HEK293 (cell line): ENCODE measurements at regions not wholly inside any gene's neighbourhood (a gene's known extent, or its start where the extent isn't known, plus 50 kb on each side); places are given as distances from the start of the nearest gene placed in this dataset.

Experiments
- CTCF ChIA-PET: fragments of 350-600 bp; formaldehyde crosslinking; extraction: SDS; loops from one replicate; lab custom pipeline; 2021; ENCODE audit warnings: antibody characterized with exemption; lab: Yijun Ruan, JAX
- POLR2A ChIA-PET: fragments of 300-600 bp; formaldehyde crosslinking; extraction: SDS; loops from one replicate; lab custom pipeline; 2020; ENCODE audit warnings: antibody characterized with exemption, inconsistent platforms; lab: Yijun Ruan, JAX
- H3K27ac ChIP-seq: fragments of 200-500 bp; sonication (Bioruptor generic); 2 replicates; pipeline ENCODE4 v1.5.1; 2014; ENCODE audit warnings: low read depth, low read length, control low read depth, inconsistent platforms; ENCODE audit errors: extremely low read depth
- H3K36me3 ChIP-seq, 2 experiments: fragments of 200-500 bp in 1 of 2; sonication (Bioruptor generic) in 1 of 2; 1 replicate in 1 of 2; 2 replicates in 1 of 2; pipeline ENCODE4 v1.5.1; 2014 to 2017; ENCODE audit warnings: inconsistent platforms in 2 of 2, low read length in 2 of 2; ENCODE audit not compliant: control insufficient read depth in 2 of 2, insufficient read depth in 1 of 2
- H3K4me1 ChIP-seq: fragments of 200-500 bp; sonication (Bioruptor generic); 2 replicates; pipeline ENCODE4 v1.5.1; 2014; ENCODE audit warnings: mild to moderate bottlenecking, low read length, inconsistent platforms; ENCODE audit not compliant: control insufficient read depth, insufficient read depth
- H3K4me3 ChIP-seq: 2 replicates; pipeline ENCODE4 v1.5.1; 2011; ENCODE audit warnings: low read depth, mild to moderate bottlenecking, control low read depth, low read length, moderate library complexity
- H3K9me3 ChIP-seq: fragments of 200-500 bp; sonication (Bioruptor generic); 2 replicates; pipeline ENCODE4 v1.5.1; 2014; ENCODE audit warnings: low read depth, low read length, inconsistent platforms; ENCODE audit not compliant: control insufficient read depth, insufficient read depth
- IKZF3 ChIP-seq: fragments of 450-650 bp; IDR thresholded peaks from 2 replicates; pipeline ENCODE4 v1.5.0; 2018; ENCODE audit warnings: missing biosample characterization, mild to moderate bottlenecking, missing genetic modification characterization, moderate library complexity
- KLF16 ChIP-seq: fragments of 450-650 bp; formaldehyde crosslinking; IDR thresholded peaks from 2 replicates; pipeline ENCODE4 v1.5.1; 2017; ENCODE audit warnings: missing biosample characterization, missing genetic modification characterization
- SCRT2 ChIP-seq: fragments of 450-650 bp; formaldehyde crosslinking; IDR thresholded peaks from 2 replicates; pipeline ENCODE4 v1.5.1; 2016; ENCODE audit warnings: missing biosample characterization, missing genetic modification characterization
- SP3 ChIP-seq: fragments of 450-650 bp; formaldehyde crosslinking; IDR thresholded peaks from 2 replicates; pipeline ENCODE4 v1.5.1; 2016; ENCODE audit warnings: missing biosample characterization, missing genetic modification characterization
- WT1 ChIP-seq: fragments of 450-650 bp; formaldehyde crosslinking; IDR thresholded peaks from 2 replicates; pipeline ENCODE4 v1.5.1; 2016; ENCODE audit warnings: missing biosample characterization, missing genetic modification characterization
- ZBTB1 ChIP-seq: fragments of 450-650 bp; formaldehyde crosslinking; IDR thresholded peaks from 2 replicates; pipeline ENCODE4 v1.5.1; 2016; ENCODE audit warnings: missing biosample characterization, missing genetic modification characterization
- ZNF16 ChIP-seq: fragments of 450-650 bp; formaldehyde crosslinking; IDR thresholded peaks from 2 replicates; pipeline ENCODE4 v1.5.1; 2016; ENCODE audit warnings: low read depth, missing biosample characterization, missing genetic modification characterization
- ZNF2 ChIP-seq: fragments of 450-650 bp; formaldehyde crosslinking; IDR thresholded peaks from 2 replicates; pipeline ENCODE4 v1.5.1; 2016; ENCODE audit warnings: missing biosample characterization, missing genetic modification characterization
- ZNF214 ChIP-seq: fragments of 450-650 bp; formaldehyde crosslinking; IDR thresholded peaks from 2 replicates; pipeline ENCODE4 v1.5.1; 2017; ENCODE audit warnings: missing biosample characterization, mild to moderate bottlenecking, missing genetic modification characterization, borderline replicate concordance
- ZNF248 ChIP-seq: fragments of 450-650 bp; formaldehyde crosslinking; IDR thresholded peaks from 2 replicates; pipeline ENCODE4 v1.5.1; 2017; ENCODE audit warnings: missing biosample characterization, missing genetic modification characterization
- ZNF324 ChIP-seq: fragments of 450-650 bp; formaldehyde crosslinking; IDR thresholded peaks from 2 replicates; pipeline ENCODE4 v1.5.1; 2016; ENCODE audit warnings: missing biosample characterization, missing genetic modification characterization
- ZNF335 ChIP-seq: fragments of 450-650 bp; formaldehyde crosslinking; conservative IDR thresholded peaks from 2 replicates; pipeline ENCODE4 v1.5.1; 2016; ENCODE audit warnings: missing biosample characterization, missing genetic modification characterization
- ZNF37A ChIP-seq: fragments of 450-650 bp; IDR thresholded peaks from 2 replicates; pipeline ENCODE4 v1.5.1; 2018; ENCODE audit warnings: missing biosample characterization, missing genetic modification characterization
- ZNF473 ChIP-seq: fragments of 450-650 bp; formaldehyde crosslinking; IDR thresholded peaks from 2 replicates; pipeline ENCODE4 v1.5.1; 2017; ENCODE audit warnings: missing biosample characterization, missing genetic modification characterization
- ZNF501 ChIP-seq: fragments of 450-650 bp; formaldehyde crosslinking; IDR thresholded peaks from 2 replicates; pipeline ENCODE4 v1.5.1; 2016; ENCODE audit warnings: missing biosample characterization, missing genetic modification characterization
- ZNF596 ChIP-seq: fragments of 450-650 bp; IDR thresholded peaks from 2 replicates; pipeline ENCODE4 v1.5.0; 2018; ENCODE audit warnings: missing biosample characterization, mild to moderate bottlenecking, missing genetic modification characterization, moderate library complexity
- ZNF623 ChIP-seq: fragments of 450-650 bp; formaldehyde crosslinking; IDR thresholded peaks from 2 replicates; pipeline ENCODE4 v1.5.1; 2016; ENCODE audit warnings: missing biosample characterization, missing genetic modification characterization
- ZNF654 ChIP-seq: fragments of 450-650 bp; formaldehyde crosslinking; IDR thresholded peaks from 2 replicates; pipeline ENCODE4 v1.5.1; 2016; ENCODE audit warnings: low read depth, missing biosample characterization, missing genetic modification characterization
- ZNF692 ChIP-seq: fragments of 450-650 bp; formaldehyde crosslinking; IDR thresholded peaks from 2 replicates; pipeline ENCODE4 v1.5.1; 2016; ENCODE audit warnings: missing biosample characterization, missing genetic modification characterization
- ZNF747 ChIP-seq: fragments of 450-650 bp; formaldehyde crosslinking; IDR thresholded peaks from 2 replicates; pipeline ENCODE4 v1.5.1; 2016; ENCODE audit warnings: missing biosample characterization, missing genetic modification characterization
- TF ChIP-seq, protein P1 (sequence below): fragments of 450-650 bp; IDR thresholded peaks from 2 replicates; pipeline ENCODE4 v1.5.1; 2018; ENCODE audit warnings: missing biosample characterization, missing genetic modification characterization
- TF ChIP-seq, protein P2 (sequence below): fragments of 450-650 bp; formaldehyde crosslinking; IDR thresholded peaks from 2 replicates; pipeline ENCODE4 v1.5.1; 2016; ENCODE audit warnings: missing biosample characterization, missing genetic modification characterization
- TF ChIP-seq, protein P3 (sequence below): fragments of 450-650 bp; formaldehyde crosslinking; IDR thresholded peaks from 2 replicates; pipeline ENCODE4 v1.5.0; 2017; ENCODE audit warnings: missing biosample characterization, missing genetic modification characterization, borderline replicate concordance

DNA sequence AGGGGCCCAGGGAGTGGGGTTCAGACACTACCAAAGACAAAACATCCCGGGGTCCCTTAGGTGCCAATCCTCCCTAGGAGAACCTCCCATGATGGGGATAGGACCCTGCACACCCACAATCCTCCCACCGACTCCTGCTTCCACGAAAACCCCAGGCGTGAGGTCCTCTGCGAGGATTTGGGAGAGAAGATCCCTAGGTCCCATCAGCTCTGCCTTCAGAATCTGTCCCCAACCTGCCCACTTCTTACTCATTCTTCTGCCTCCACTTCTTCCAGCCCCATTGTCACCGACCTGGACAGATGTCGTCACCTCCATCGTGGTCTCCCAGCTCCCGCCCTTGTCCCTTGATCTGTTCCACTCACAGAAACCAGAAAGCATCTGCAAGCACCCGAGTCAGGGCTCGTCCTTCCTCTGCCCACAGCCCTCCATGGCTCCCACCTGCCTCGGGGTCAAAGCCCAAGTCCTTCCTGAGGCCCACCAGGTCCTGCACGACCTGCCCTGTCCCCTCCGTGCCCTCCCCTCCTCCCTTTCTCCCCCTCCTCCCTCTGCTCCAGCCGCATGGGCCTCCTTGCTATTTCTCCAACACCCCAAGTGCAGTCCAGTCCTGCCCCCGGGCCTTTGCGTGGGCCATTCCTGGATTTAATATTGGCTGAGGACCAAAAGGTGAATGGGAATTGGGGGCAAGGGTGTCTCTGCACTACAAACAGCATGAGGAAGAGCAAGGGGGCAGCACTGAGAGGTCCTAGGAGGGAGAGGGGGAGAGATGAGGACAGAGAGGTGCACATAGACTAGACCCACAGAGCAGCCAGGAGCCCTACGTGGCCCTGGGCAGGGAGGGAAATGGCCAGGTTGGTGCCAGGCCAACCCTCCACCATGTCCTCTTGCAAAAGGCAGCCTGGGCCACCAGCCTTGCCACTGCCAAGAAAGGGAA lies 51.3 kb downstream of the PTPRS start:
- POLR2A ChIA-PET = no interaction called here
- peak; percentile 66 for TF ChIP-seq ZNF623 (tag by site-specific recombination)
- peak; percentile 82 for TF ChIP-seq ZNF16
- TF ChIP-seq ZNF324 (tag by site-specific recombination) = no peak
- CTCF ChIA-PET = interaction anchor here (0.6 kb wide), 3 partner anchors 67 to 243 kb away, joined by 3 to 5 read pairs (median 3); no protein-coding TSS in a partner anchor

DNA sequence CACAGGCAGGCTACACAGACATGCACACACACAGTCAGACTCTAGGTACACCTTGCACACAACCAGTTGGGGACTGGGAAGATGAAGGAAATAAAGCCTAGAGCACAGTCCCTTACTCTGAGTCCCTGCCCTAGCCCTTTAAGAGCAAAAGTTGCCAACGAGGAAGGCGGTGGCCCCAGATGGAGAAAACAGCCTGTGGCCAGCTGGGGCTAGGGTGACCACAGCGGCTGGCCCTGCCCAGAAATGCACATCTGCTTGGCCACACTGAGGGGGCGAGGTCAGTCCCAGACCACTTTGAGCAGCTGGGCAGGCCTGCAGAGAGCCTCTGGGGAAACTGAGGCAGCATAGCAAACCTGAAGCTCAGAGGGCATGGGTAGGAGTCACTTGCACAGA lies 52.3 kb downstream of the PTPRS start:
- CTCF ChIA-PET = no interaction called here
- H3K4me3 ChIP-seq = no peak overlapping the region
- H3K27ac ChIP-seq = no peak overlapping the region
- H3K36me3 ChIP-seq = peaks cover 4 to 17% of the 10 kb centered on the region in 2 experiments; a peak in 2 of 3 replicates
- no peaks in the 10 kb centered on the region for H3K9me3 ChIP-seq
- TF ChIP-seq, protein P1, sequence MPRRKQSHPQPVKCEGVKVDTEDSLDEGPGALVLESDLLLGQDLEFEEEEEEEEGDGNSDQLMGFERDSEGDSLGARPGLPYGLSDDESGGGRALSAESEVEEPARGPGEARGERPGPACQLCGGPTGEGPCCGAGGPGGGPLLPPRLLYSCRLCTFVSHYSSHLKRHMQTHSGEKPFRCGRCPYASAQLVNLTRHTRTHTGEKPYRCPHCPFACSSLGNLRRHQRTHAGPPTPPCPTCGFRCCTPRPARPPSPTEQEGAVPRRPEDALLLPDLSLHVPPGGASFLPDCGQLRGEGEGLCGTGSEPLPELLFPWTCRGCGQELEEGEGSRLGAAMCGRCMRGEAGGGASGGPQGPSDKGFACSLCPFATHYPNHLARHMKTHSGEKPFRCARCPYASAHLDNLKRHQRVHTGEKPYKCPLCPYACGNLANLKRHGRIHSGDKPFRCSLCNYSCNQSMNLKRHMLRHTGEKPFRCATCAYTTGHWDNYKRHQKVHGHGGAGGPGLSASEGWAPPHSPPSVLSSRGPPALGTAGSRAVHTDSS (tag by site-specific recombination) = no peak
- TF ChIP-seq ZNF2 (tag by site-specific recombination) (no peak), ZNF37A (tag by site-specific recombination) (no peak), SP3 (tag by site-specific recombination) (no peak), ZNF654 (tag by site-specific recombination) (no peak), IKZF3 (tag by site-specific recombination) (no peak), WT1 (tag by site-specific recombination) (no peak), ZBTB1 (tag by site-specific recombination) (no peak), ZNF335 (tag by site-specific recombination) (no peak), ZNF501 (tag by site-specific recombination) (no peak), SCRT2 (tag by site-specific recombination) (no peak), ZNF692 (no peak), KLF16 (no peak), ZNF747 (tag by site-specific recombination) (no peak), ZNF248 (no peak), ZNF214 (tag by site-specific recombination) (no peak), ZNF473 (tag by site-specific recombination) (no peak), ZNF596 (tag by site-specific recombination) (no peak)
- TF ChIP-seq, protein P2, sequence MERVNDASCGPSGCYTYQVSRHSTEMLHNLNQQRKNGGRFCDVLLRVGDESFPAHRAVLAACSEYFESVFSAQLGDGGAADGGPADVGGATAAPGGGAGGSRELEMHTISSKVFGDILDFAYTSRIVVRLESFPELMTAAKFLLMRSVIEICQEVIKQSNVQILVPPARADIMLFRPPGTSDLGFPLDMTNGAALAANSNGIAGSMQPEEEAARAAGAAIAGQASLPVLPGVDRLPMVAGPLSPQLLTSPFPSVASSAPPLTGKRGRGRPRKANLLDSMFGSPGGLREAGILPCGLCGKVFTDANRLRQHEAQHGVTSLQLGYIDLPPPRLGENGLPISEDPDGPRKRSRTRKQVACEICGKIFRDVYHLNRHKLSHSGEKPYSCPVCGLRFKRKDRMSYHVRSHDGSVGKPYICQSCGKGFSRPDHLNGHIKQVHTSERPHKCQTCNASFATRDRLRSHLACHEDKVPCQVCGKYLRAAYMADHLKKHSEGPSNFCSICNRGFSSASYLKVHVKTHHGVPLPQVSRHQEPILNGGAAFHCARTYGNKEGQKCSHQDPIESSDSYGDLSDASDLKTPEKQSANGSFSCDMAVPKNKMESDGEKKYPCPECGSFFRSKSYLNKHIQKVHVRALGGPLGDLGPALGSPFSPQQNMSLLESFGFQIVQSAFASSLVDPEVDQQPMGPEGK = no peak
- TF ChIP-seq, protein P3, sequence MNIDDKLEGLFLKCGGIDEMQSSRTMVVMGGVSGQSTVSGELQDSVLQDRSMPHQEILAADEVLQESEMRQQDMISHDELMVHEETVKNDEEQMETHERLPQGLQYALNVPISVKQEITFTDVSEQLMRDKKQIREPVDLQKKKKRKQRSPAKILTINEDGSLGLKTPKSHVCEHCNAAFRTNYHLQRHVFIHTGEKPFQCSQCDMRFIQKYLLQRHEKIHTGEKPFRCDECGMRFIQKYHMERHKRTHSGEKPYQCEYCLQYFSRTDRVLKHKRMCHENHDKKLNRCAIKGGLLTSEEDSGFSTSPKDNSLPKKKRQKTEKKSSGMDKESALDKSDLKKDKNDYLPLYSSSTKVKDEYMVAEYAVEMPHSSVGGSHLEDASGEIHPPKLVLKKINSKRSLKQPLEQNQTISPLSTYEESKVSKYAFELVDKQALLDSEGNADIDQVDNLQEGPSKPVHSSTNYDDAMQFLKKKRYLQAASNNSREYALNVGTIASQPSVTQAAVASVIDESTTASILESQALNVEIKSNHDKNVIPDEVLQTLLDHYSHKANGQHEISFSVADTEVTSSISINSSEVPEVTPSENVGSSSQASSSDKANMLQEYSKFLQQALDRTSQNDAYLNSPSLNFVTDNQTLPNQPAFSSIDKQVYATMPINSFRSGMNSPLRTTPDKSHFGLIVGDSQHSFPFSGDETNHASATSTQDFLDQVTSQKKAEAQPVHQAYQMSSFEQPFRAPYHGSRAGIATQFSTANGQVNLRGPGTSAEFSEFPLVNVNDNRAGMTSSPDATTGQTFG (tag by site-specific recombination) = no peak
- peaks cover 2% of the 10 kb centered on the region; the same call in 1 of the 2 replicates for H3K4me1 ChIP-seq
- POLR2A ChIA-PET = no interaction called here

More for the DNA sequence above, 51.3 kb downstream of the PTPRS start:
- H3K4me3 ChIP-seq = no peak overlapping the region
- H3K9me3 ChIP-seq = no peaks in the 10 kb centered on the region
- no peak overlapping the region for H3K27ac ChIP-seq
- peaks cover 4 to 17% of the 10 kb centered on the region in 2 experiments; a peak in 2 of 3 replicates for H3K36me3 ChIP-seq
- H3K4me1 ChIP-seq = peaks cover 2% of the 10 kb centered on the region; the same call in 1 of the 2 replicates
